Ammon's horn (tissue), 1 donor: ENCODE measurements at regions not wholly inside any gene's neighbourhood (a gene's known extent, or its start where the extent isn't known, plus 50 kb on each side); places are given as distances from the start of the nearest gene placed in this dataset.
"Not testable (repeated sequence)": the region's sequence is repeated elsewhere in the genome, so short reads cannot be mapped to it uniquely, and the experiment has no call there.

Source experiments
- DNase-seq: peaks from one replicate; pipeline ENCODE4 v3.0.0-alpha.2; 2016; ENCODE audit warnings: low spot score

GRCh38 chr6:86057293-86057980 lies 414.8 kb upstream of the SYNCRIP start:
- not testable (repeated sequence) for DNase-seq

DNA sequence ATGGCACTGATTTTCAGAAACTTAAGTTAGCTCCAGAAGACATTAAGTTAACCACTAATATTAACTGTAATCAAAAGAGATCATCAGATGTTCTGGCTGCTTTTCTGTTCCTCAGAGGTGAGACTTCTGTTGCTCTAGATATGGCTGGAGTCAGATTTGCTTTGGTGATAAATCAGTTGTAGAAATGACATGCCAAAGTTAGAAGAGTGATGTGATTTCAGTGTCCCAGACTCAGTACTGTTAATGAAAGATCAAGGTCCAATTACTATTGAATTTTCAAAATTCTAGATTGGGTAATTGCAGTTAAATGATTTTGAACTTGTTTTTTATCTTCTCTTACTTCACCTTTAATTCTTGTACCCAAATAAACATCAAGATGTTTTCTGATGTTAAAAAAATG lies 402.4 kb upstream of the SYNCRIP start:
- no peak for DNase-seq

GRCh38 chr6:86042214-86042613 lies 399.5 kb upstream of the SYNCRIP start:
- no peak for DNase-seq

GRCh38 chr6:86031713-86032112 lies 389.0 kb upstream of the SYNCRIP start:
- DNase-seq, result peak; percentile 17

DNA sequence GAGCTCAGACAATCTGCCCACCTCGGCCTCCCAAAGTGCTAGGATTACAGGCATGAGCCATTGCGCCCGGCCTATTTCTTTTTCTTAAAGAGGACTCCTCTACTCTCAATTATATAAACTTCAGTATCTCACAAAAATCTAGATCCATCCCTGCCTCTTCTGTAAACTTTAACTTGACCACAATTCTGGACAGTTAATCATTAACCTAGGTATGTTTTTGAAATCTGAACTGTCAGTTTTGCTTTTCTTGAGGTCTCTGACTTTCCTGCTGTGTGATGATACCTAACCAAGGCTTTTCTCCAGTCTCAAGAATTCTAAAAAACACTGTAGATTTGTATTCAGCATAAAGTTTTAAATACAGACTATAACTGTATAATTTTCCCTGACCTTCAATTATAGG lies 388.2 kb upstream of the SYNCRIP start:
- no peak for DNase-seq

DNA sequence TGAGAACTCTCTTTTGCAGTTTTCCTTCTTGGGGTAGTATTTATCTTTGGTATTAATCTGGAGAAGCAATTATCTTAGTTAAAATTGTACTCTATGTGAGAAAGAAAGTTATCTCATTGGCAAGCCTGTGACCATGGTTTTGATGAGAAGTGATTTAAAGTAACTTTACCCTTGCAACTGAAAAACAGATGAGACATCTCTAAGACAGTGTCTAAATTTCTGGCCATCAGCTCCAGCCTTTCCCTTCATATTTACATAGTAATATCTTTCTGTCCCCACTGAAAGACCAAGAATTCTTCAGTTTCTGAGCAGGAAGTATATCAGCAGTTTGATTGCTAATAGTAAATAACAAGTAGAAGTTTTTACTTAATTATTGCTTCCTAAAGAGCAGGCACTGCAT lies 386.1 kb upstream of the SYNCRIP start:
- no peak for DNase-seq

DNA sequence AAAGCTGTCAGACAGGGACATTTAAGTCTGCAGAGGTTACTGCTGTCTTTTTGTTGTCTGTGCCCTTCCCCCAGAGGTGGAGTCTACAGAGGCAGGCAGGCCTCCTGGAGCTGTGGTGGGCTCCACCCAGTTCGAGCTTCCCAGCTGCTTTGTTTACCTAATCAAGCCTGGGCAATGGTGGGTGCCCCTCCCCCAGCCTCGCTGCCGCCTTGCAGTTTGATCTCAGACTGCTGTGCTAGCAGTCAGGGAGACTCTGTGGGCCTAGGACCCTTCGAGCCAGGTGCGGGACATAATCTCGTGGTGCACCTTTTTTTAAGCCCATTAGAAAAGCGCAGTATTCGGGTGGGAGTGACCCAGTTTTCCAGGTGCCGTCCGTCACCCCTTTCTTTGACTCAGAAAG lies 384.2 kb upstream of the SYNCRIP start:
- DNase-seq, result not testable (repeated sequence)

DNA sequence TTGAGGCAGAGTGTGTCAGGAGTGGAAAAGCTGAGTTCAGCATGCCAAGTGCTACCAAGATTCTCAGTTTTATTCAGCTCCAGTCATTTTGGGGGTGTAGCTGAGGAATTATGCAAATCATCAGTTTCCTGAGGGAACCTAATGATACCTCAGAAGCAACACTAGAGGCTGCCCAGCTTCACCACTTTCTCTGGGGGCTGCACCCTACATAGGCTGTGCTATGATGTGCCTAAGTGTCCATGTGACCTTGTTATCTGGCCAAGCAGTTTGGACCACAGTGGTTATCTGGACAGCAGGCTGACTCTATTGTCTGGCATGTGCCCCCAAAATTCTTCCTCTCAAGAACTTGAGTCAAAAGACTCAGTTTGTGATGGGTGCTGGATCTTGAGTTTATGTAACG lies 374.6 kb upstream of the SYNCRIP start:
- no peak for DNase-seq

DNA sequence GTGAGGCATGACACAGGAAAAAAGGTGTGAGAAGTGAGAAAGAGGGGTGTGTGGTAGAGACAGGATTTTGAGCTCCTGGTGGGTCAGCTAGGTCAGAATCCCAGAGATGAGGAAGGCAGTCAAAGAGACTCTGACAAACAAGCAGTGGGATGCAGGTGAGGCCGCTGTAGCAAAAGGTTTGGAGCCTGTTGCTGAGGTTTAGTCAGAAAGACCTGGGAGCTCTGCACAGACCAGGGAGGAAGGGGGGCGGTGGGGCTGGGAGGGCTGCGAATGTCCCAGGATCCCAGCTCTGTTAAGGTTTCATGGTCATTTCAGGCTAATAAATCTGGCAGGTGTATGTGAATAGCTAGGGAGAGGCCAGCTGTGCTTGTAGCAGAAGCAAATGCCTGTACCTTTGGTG lies 373.9 kb upstream of the SYNCRIP start:
- DNase-seq, result no peak

DNA sequence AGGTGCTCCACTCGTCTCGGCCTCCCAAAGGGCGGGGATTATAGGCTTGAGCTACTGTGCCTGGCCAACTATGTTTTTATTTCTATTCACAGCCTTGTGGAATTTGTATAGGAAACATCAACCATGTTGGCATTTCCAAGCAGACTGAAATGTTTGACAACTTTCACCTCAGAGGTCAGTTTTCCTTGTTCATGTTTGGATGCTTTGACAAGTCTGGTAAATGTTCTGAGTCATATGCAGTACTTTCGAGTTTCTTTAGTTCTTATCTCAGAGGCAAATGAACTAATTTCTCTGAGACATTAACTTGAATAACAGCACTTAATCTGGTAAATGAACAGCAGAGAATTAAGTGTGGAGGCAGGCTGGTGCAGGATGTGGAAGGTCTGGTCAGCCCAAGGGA lies 373.4 kb upstream of the SYNCRIP start:
- DNase-seq, result no peak

GRCh38 chr6:86012991-86013390 lies 370.3 kb upstream of the SYNCRIP start:
- DNase-seq, result not testable (repeated sequence)

- DNase-seq, result no peak
Measured at GRCh38 chr6:86010915-86011786, 368.5 kb upstream of the SYNCRIP start.

DNA sequence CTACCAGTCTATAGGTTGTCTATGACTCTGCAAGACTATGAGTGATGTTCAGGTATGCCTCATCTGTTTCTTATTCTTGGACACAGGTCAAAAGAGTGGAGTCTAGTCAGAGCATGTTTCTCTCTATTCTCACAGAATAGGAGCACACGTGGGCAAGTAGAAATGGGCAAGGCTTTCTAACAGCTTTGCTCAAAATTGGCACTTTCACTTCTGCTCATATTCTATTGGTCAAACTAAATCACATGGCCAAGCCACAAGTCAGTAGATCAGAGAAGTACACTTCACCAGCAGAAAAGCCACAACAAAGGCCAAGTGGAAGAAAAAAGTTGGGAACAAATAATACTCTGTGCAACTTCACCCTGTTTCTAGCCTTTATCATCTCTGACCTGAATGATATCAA lies 354.5 kb upstream of the SYNCRIP start:
- no peak for DNase-seq

- no peak for DNase-seq
Measured at GRCh38 chr6:85996034-85996375, 353.3 kb upstream of the SYNCRIP start.

GRCh38 chr6:85995339-85996033 lies 352.8 kb upstream of the SYNCRIP start:
- DNase-seq, result no peak

GRCh38 chr6:85986681-85987080 lies 344.0 kb upstream of the SYNCRIP start:
- DNase-seq, result no peak

GRCh38 chr6:85983032-85983659 lies 340.5 kb upstream of the SYNCRIP start:
- DNase-seq, result no peak

DNA sequence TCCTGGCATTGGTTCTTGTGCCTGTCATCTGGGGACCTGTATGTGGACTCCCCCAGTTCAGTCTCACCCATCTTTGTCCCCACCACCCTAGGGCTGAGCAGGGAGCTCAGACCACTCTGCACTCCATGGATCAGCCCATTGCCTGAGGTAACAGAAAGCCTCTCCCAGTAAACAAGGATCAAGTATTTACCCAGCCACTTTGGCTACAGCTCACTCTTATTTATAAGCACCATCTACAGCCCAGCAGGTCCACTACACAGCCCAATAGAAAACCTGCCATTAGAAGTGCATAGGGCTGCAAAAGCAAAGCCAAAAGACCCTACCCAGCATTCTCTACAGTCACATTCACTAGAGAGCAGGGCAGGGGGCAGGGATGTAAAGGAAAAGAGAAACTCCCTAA lies 335.0 kb upstream of the SYNCRIP start:
- DNase-seq, result no peak

DNA sequence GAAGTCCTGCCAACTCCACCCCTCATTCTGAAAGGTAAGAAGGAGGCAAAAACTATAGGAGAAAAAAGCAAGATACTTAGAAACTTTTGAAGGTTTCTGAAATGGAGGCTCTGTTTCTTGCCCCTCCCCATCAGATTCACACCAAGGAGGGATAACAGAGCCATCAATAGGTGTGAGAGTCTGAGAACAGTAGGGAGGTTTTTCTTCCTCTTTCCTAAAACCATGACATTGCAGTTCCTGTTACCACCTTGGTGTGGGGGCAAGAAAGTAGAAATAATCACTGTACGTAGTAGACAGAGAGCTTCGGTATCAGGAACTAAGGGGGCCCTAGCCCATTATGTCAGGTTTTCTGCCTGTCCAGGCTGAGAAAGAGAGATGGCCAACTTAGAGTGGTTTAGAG lies 333.3 kb upstream of the SYNCRIP start:
- no peak for DNase-seq

DNA sequence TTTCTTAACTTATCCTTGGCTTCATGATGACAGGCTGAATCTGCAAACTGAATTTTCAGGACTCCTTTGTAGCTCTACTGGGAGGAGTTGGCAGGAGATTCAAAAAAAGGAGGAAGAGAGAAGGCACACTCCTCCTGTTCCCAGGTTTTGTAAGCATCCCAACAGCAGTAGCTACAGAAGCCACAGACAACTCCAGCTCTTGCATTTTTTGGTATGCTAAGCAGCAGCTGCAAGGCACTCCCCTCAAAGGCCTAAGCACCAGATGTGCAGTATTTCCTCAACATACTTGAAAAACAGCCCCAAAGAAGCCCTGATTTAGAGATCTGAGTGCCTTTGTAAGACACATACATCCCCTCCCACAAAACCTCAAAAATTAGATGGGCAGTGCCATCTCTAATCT lies 328.6 kb upstream of the SYNCRIP start:
- DNase-seq, result no peak

- DNase-seq, result no peak
Measured at GRCh38 chr6:85966828-85967227, 324.1 kb upstream of the SYNCRIP start.

DNA sequence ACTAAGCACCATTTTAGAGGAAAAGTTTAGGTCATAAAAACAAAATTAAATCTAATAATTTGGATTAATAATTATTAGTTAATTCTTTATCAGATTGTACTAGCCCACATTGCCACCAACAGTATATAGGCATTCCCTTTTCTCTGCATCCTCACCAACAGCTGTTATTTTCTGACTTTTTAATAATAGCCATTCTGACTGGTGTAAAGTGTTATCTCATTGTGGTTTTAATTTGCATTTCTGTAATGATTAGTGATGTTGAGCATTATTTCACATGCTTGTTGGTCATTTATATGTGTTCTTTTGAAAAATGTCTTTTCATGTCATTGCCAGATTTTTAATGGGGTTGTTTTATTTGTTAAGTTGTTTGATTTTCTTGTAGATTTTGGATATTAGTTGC lies 319.1 kb upstream of the SYNCRIP start:
- DNase-seq, result no peak

- DNase-seq, result no peak
Measured at GRCh38 chr6:85961125-85961524, 318.4 kb upstream of the SYNCRIP start.
